ENCODE measurements at regions not wholly inside any gene's neighbourhood (a gene's known extent, or its start where the extent isn't known, plus 50 kb on each side); places are given as distances from the start of the nearest gene placed in this dataset.

- no peak for TF ChIP-seq YY1 (IDR thresholded peaks at IDR 0.05; ENCODE audit: low read depth)
- TF ChIP-seq MAX (IDR thresholded peaks at IDR 0.05; ENCODE audit: low read depth) = no peak
- TF ChIP-seq RAD21 (IDR thresholded peaks at IDR 0.05; ENCODE audit: low read length) = no peak
- TF ChIP-seq EZH2phosphoT487 (IDR thresholded peaks at IDR 0.05; ENCODE audit: borderline replicate concordance, low read depth) = no peak
- no peak for TF ChIP-seq NRF1 (IDR thresholded peaks at IDR 0.05; ENCODE audit: low read depth, low read length)
- no peak for TF ChIP-seq EP300 (IDR thresholded peaks at IDR 0.05; ENCODE audit: borderline replicate concordance in 1 of 2, low read depth in 1 of 2, low read length in 1 of 2)
- no peak for TF ChIP-seq CTCF (IDR thresholded peaks at IDR 0.05)
- TF ChIP-seq GABPA (IDR thresholded peaks at IDR 0.05; ENCODE audit: low read depth) = no peak
- TF ChIP-seq SMC3 (IDR thresholded peaks at IDR 0.05; ENCODE audit: low read depth, low read length) = no peak
- no peak for TF ChIP-seq JUND (IDR thresholded peaks at IDR 0.05)
- TF ChIP-seq TAF1 (IDR thresholded peaks at IDR 0.05; ENCODE audit: borderline replicate concordance, low read depth, low read length) = no peak
Measured at GRCh38 chr10:57621466-57621865, 646.2 kb downstream of the IPMK start.
